NK-92 treated with Interleukin-12 subunit alpha and Interleukin-12 subunit beta, amount 100 ng/mL, for 24 hours (cell line): ENCODE measurements at regions not wholly inside any gene's neighbourhood (a gene's known extent, or its start where the extent isn't known, plus 50 kb on each side); places are given as distances from the start of the nearest gene placed in this dataset.

Source experiments
- DNase-seq: peaks from one replicate; lab custom pipeline; 2025; lab: John Stamatoyannopoulos, UW

- DNase-seq, result no peak
Measured at GRCh38 chr21:24890021-24890420, 717.3 kb downstream of the MRPL39 start.

- no peak for DNase-seq
Measured at GRCh38 chr21:24881506-24881905, 725.8 kb downstream of the MRPL39 start.

- no peak for DNase-seq
Measured at GRCh38 chr21:24870633-24871032, 736.6 kb downstream of the MRPL39 start.

GRCh38 chr21:24869862-24870261 is 737.4 kb downstream of the MRPL39 start:
- no peak for DNase-seq

GRCh38 chr21:24868117-24868516 is 739.2 kb downstream of the MRPL39 start:
- no peak for DNase-seq

- DNase-seq, result no peak
Measured at GRCh38 chr21:24861471-24861870, 745.8 kb downstream of the MRPL39 start.

- DNase-seq, result no peak
Measured at GRCh38 chr21:24856326-24856725, 751.0 kb downstream of the MRPL39 start.

GRCh38 chr21:24852610-24853195 is 754.6 kb downstream of the MRPL39 start:
- no peak for DNase-seq

GRCh38 chr21:24850121-24850520 is 757.2 kb downstream of the MRPL39 start:
- DNase-seq, result no peak

- DNase-seq, result no peak
Measured at GRCh38 chr21:24844671-24845070, 762.6 kb downstream of the MRPL39 start.

GRCh38 chr21:24840287-24840686 is 767.0 kb downstream of the MRPL39 start:
- DNase-seq, result no peak

- no peak for DNase-seq
Measured at GRCh38 chr21:24832961-24833360, 774.3 kb downstream of the MRPL39 start.

- no peak for DNase-seq
Measured at GRCh38 chr21:24829397-24829796, 777.9 kb downstream of the MRPL39 start.

- no peak for DNase-seq
Measured at GRCh38 chr21:24826822-24827221, 780.5 kb downstream of the MRPL39 start.

GRCh38 chr21:24825348-24825747 is 781.9 kb downstream of the MRPL39 start:
- DNase-seq, result no peak

GRCh38 chr21:24824209-24824608 is 783.1 kb downstream of the MRPL39 start:
- DNase-seq, result no peak

GRCh38 chr21:24823247-24823646 is 784.0 kb downstream of the MRPL39 start:
- DNase-seq, result no peak

GRCh38 chr21:24785033-24785432 is 822.2 kb downstream of the MRPL39 start:
- DNase-seq, result no peak

GRCh38 chr21:24781146-24781545 is 826.1 kb downstream of the MRPL39 start:
- no peak for DNase-seq

GRCh38 chr21:24759348-24760075 is 847.8 kb downstream of the MRPL39 start:
- no peak for DNase-seq

- DNase-seq, result no peak
Measured at GRCh38 chr21:24738063-24738462, 869.2 kb downstream of the MRPL39 start.

- DNase-seq, result no peak
Measured at GRCh38 chr21:24737296-24737850, 869.9 kb downstream of the MRPL39 start.

- no peak for DNase-seq
Measured at GRCh38 chr21:24730661-24731060, 876.6 kb downstream of the MRPL39 start.

- no peak for DNase-seq
Measured at GRCh38 chr21:24729568-24729967, 877.7 kb downstream of the MRPL39 start.
